ENCODE measurements at regions not wholly inside any gene's neighbourhood (a gene's known extent, or its start where the extent isn't known, plus 50 kb on each side); places are given as distances from the start of the nearest gene placed in this dataset.

- TF ChIP-seq EP300 (IDR thresholded peaks at IDR 0.05; ENCODE audit: borderline replicate concordance in 1 of 2, low read depth in 1 of 2, low read length in 1 of 2), result no peak
- no peak for TF ChIP-seq TAF1 (IDR thresholded peaks at IDR 0.05; ENCODE audit: borderline replicate concordance, low read depth, low read length)
- TF ChIP-seq CTCF (IDR thresholded peaks at IDR 0.05), result no peak
- TF ChIP-seq USF2 (IDR thresholded peaks at IDR 0.05; ENCODE audit: borderline replicate concordance, low read depth, low read length), result no peak
- TF ChIP-seq ZBTB33 (IDR thresholded peaks at IDR 0.05; ENCODE audit: borderline replicate concordance, low read depth), result no peak
These were observed 56.8 kb upstream of the ZFR start for GRCh38 chr5:32501071-32502002.
